GM12864 (cell line): ENCODE measurements at regions not wholly inside any gene's neighbourhood (a gene's known extent, or its start where the extent isn't known, plus 50 kb on each side); places are given as distances from the start of the nearest gene placed in this dataset.
A peak's percentile ranks its signal among the peaks of the same experiment; 100 is the strongest.

ENCODE experiments used
- DNase-seq: peaks from one replicate; pipeline ENCODE4 v3.0.0-alpha.2; 2011; ENCODE audit warnings: low read depth
- H3K4me3 ChIP-seq: 2 replicates; pipeline ENCODE4 v1.5.1; 2011; ENCODE audit warnings: mild to moderate bottlenecking, low read depth, low read length, control low read depth
- TF ChIP-seq, protein P1 (sequence below): IDR thresholded peaks from 2 replicates; pipeline ENCODE4 v1.5.1; 2011; ENCODE audit warnings: low read depth, mild to moderate bottlenecking, moderate library complexity, low read length, control low read depth, inconsistent platforms; ENCODE audit errors: missing control alignments

DNA sequence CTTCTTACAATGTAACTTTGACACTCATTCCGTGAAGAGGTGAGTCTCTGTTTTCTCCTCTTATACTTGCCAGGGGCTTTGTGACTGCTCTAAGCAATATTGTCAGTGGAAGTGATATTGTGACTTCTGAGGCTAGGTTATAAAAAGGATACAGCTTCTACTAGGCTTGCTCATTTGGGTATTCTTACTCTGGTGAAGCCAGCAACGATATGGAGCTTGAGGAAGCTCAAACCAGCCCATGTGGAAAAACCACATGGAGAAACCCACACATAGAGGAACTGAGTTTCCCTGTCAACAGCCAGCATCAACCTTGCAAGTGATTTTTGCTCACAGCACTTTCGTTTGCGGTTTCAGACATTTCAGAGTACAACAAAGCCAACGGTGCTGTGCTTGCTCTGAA is 149.6 kb upstream of the SEMA3E start:
- TF ChIP-seq, protein P1, sequence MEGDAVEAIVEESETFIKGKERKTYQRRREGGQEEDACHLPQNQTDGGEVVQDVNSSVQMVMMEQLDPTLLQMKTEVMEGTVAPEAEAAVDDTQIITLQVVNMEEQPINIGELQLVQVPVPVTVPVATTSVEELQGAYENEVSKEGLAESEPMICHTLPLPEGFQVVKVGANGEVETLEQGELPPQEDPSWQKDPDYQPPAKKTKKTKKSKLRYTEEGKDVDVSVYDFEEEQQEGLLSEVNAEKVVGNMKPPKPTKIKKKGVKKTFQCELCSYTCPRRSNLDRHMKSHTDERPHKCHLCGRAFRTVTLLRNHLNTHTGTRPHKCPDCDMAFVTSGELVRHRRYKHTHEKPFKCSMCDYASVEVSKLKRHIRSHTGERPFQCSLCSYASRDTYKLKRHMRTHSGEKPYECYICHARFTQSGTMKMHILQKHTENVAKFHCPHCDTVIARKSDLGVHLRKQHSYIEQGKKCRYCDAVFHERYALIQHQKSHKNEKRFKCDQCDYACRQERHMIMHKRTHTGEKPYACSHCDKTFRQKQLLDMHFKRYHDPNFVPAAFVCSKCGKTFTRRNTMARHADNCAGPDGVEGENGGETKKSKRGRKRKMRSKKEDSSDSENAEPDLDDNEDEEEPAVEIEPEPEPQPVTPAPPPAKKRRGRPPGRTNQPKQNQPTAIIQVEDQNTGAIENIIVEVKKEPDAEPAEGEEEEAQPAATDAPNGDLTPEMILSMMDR, result no peak
- DNase-seq, result peak; percentile 24
- H3K4me3 ChIP-seq, result no peak overlapping the region

DNA sequence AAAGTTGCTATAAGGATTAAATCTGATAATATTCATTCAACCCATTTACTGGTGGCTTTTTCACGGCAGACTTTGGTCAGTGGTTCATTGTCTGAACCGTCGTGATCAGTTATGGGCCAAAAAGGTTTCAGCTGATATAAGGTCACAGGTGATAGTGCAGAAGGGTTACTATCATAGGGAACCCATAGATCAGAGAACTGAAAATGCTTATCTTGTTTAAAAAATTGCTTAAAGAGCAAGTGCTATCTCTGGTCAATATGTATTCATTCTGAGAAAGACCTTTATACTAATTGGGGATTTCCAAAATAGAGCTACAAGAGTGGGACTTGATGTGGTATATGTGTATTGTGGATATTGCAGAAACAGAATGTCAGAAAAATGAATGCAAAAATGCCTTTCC is 147.8 kb upstream of the SEMA3E start:
- DNase-seq, result no peak
- H3K4me3 ChIP-seq, result no peak overlapping the region
- TF ChIP-seq, protein P1, result no peak

DNA sequence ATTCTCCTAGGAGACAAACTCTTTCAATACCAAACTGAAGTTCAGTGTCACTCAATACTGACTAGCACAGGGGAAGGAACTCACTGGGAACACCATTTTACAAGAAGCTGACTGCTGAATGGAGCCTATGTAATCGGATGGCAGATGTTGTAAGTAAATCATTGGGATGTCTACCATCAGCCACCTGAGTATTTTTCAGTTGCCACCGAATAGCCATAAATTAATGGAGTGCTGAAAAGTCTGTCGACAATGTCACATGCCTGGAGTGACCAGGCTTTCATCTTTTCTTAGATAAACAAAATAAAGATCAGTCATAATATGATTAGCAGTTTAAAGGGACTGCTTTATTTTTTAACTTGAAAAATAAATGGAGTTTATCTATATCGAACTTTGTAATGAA is 145.9 kb upstream of the SEMA3E start:
- no peak for DNase-seq
- H3K4me3 ChIP-seq, result no peak overlapping the region
- TF ChIP-seq, protein P1, result no peak

DNA sequence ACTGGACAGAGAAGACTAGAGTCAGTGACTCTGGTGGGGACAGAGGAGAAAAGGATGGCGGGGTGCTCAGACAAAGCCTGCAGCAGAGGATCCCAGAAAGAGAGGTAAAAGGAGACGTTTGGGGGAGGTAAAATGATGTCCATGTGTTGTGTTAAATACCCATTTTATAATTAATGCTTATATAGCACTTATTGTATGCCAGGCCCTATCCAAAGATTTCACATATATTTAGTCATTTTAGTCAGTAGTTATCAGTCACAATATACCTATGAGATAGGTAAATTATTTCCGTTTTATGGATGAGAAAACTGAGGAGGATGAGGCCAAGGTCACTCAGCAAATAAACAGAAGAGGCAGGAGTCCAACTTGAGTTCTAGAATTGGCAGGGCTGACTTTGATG is 144.6 kb upstream of the SEMA3E start:
- H3K4me3 ChIP-seq, result no peak overlapping the region
- DNase-seq, result no peak
- TF ChIP-seq, protein P1, result no peak

DNA sequence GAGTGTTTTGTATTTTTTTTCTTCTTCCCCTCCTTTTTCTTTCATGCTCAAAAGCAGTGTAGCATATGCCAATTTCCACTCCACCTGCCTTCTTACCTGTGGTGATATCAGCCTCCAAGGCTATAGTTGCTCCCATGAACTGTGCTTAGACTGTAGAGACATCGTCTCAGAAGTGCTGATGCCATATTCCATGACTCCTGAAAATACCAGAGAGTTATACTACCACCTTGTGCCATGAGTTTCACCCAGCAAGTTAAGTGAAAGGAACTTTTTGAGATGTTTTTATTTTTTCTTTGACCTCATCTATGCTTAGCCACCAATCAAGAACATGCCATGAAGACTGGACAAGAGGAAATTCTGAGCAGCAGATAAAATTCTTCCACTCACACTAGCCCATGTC is 142.8 kb upstream of the SEMA3E start:
- no peak overlapping the region for H3K4me3 ChIP-seq
- no peak for DNase-seq
- TF ChIP-seq, protein P1, result no peak

DNA sequence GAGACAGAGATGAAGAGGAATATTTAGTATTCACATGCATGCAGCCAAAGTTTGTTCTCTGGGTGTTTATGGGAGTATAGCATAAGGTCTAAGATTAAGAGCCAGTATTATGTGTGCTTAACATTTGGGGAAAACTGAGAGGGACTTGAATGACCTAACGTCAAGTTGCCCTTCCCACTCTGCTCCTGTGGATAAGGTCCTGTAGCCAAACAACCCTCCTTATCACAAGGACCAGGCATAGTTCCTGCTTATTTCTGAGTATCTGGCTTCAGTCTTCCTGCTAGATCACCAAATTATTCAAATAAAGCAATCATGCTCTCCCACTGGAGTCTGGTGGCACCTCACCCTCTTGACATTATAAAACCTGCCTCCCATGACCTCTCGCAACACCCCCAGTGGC is 137.9 kb upstream of the SEMA3E start:
- H3K4me3 ChIP-seq, result no peak overlapping the region
- TF ChIP-seq, protein P1, result no peak
- DNase-seq, result no peak

DNA sequence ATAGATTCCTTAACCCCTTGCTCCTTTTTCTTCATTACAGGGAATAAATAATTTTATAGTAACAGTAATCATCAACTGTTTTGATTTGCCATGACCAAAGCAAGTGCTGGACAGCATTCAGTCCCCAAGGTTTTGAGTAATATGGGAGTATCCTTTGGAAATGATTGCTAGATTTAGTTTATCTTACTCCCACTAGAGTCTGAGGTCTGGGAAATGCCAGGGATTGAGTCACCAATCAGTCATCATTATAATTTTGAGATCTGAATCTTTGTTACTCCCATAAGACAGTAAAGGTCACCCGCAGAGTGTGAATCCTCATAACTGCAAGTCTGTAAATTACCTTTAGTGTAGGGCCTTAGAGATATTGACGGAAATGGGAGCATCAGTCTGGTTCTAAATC is 133.7 kb upstream of the SEMA3E start:
- DNase-seq, result no peak
- TF ChIP-seq, protein P1, result no peak
- H3K4me3 ChIP-seq, result no peak overlapping the region
